HG03575 (cell line): ENCODE measurements at regions not wholly inside any gene's neighbourhood (a gene's known extent, or its start where the extent isn't known, plus 50 kb on each side); places are given as distances from the start of the nearest gene placed in this dataset.
"Not testable (repeated sequence)": the region's sequence is repeated elsewhere in the genome, so short reads cannot be mapped to it uniquely, and the experiment has no call there.

Experiments used
- ATAC-seq: cut with Tn5 transposase; IDR thresholded peaks from one replicate; pipeline ENCODE4 v1.9.1; 2021; ENCODE audit not compliant: unreplicated experiment, insufficient number of reproducible peaks, low FRiP score; ENCODE audit errors: extremely low read depth

GRCh38 chr5:42950456-42951292 is 89.4 kb downstream of the ANXA2R start:
- no peak for ATAC-seq

GRCh38 chr5:42950116-42950455 is 90.0 kb downstream of the ANXA2R start:
- no peak for ATAC-seq

GRCh38 chr5:42949348-42950115 is 90.6 kb downstream of the ANXA2R start:
- ATAC-seq = peak; percentile 47

GRCh38 chr5:42948961-42949347 is 91.2 kb downstream of the ANXA2R start:
- no peak for ATAC-seq

GRCh38 chr5:42944989-42945388 is 95.1 kb downstream of the ANXA2R start:
- no peak for ATAC-seq

GRCh38 chr5:42943931-42944631 is 96.0 kb downstream of the ANXA2R start:
- no peak for ATAC-seq

- no peak for ATAC-seq
These were observed 99.3 kb downstream of the ANXA2R start for GRCh38 chr5:42940853-42941252.

GRCh38 chr5:42932011-42932410 is 108.1 kb downstream of the ANXA2R start:
- not testable (repeated sequence) for ATAC-seq

- ATAC-seq = not testable (repeated sequence)
These were observed 108.7 kb downstream of the ANXA2R start for GRCh38 chr5:42931451-42931850.

GRCh38 chr5:42930934-42931333 is 109.2 kb downstream of the ANXA2R start:
- ATAC-seq = no peak

GRCh38 chr5:42929871-42930270 is 110.2 kb downstream of the ANXA2R start:
- no peak for ATAC-seq

GRCh38 chr5:42927730-42928129 is 112.4 kb downstream of the ANXA2R start:
- no peak for ATAC-seq

GRCh38 chr5:42924686-42925085 is 113.0 kb upstream of the SELENOP start:
- ATAC-seq = no peak

GRCh38 chr5:42924226-42924625 is 112.5 kb upstream of the SELENOP start:
- no peak for ATAC-seq

GRCh38 chr5:42923710-42924109 is 112.0 kb upstream of the SELENOP start:
- no peak for ATAC-seq

GRCh38 chr5:42919600-42919999 is 107.9 kb upstream of the SELENOP start:
- ATAC-seq = no peak

GRCh38 chr5:42915306-42915866 is 103.7 kb upstream of the SELENOP start:
- no peak for ATAC-seq

GRCh38 chr5:42912184-42912798 is 100.6 kb upstream of the SELENOP start:
- ATAC-seq = no peak
